OCI-LY1 (cell line): ENCODE measurements at regions not wholly inside any gene's neighbourhood (a gene's known extent, or its start where the extent isn't known, plus 50 kb on each side); places are given as distances from the start of the nearest gene placed in this dataset.

Experiments
- H2AFZ ChIP-seq: fragments of 200-600 bp; sonication (generic), shearing (Covaris generic); 2 replicates; pipeline ENCODE4 v1.6.0; 2014; ENCODE audit warnings: antibody characterized with exemption, mild to moderate bottlenecking, low read length
- H3F3A ChIP-seq: fragments of 200-600 bp; sonication (generic), shearing (Covaris generic); 2 replicates; pipeline ENCODE4 v1.6.0; 2014; ENCODE audit warnings: mild to moderate bottlenecking, antibody characterized with exemption, low read length, moderate library complexity; ENCODE audit not compliant: insufficient read depth
- H3K27ac ChIP-seq: fragments of 200-600 bp; sonication (generic); 2 replicates; pipeline ENCODE4 v1.5.1; 2014; ENCODE audit warnings: low read length, mixed run types, mild to moderate bottlenecking, low read depth; ENCODE audit not compliant: poor library complexity, severe bottlenecking
- H3K27me3 ChIP-seq: fragments of 200-600 bp; sonication (generic); 2 replicates; pipeline ENCODE4 v1.6.0; 2014; ENCODE audit warnings: antibody characterized with exemption, mild to moderate bottlenecking, low read length, moderate library complexity; ENCODE audit not compliant: insufficient read depth
- H3K36me3 ChIP-seq: fragments of 200-600 bp; sonication (generic); 2 replicates; pipeline ENCODE4 v1.6.1; 2014; ENCODE audit warnings: mild to moderate bottlenecking, antibody characterized with exemption, low read length, moderate library complexity, mixed read lengths; ENCODE audit not compliant: insufficient read depth
- H3K4me1 ChIP-seq: fragments of 200-600 bp; sonication (generic); 2 replicates; pipeline ENCODE4 v1.5.1; 2014; ENCODE audit warnings: mild to moderate bottlenecking, low read length, moderate library complexity; ENCODE audit not compliant: insufficient read depth, severe bottlenecking
- H3K4me2 ChIP-seq: fragments of 200-600 bp; sonication (generic), shearing (Covaris generic); 2 replicates; pipeline ENCODE4 v1.6.1; 2014; ENCODE audit warnings: low read length
- H3K4me3 ChIP-seq: fragments of 200-600 bp; sonication (generic); 2 replicates; pipeline ENCODE4 v1.5.1; 2014; ENCODE audit warnings: low read length, low read depth, mild to moderate bottlenecking, mixed read lengths; ENCODE audit not compliant: poor library complexity, severe bottlenecking
- H3K79me2 ChIP-seq: fragments of 200-600 bp; shearing (Covaris generic); 2 replicates; pipeline ENCODE4 v1.6.1; 2016; ENCODE audit warnings: mixed run types, low read length, mixed read lengths; ENCODE audit not compliant: insufficient read depth
- H3K9ac ChIP-seq: fragments of 200-600 bp; sonication (generic), shearing (Covaris generic); 2 replicates; pipeline ENCODE4 v1.6.1; 2014; ENCODE audit warnings: mild to moderate bottlenecking, low read length, mixed read lengths
- H3K9me2 ChIP-seq: fragments of 200-600 bp; sonication (generic), shearing (Covaris generic); 2 replicates; pipeline ENCODE4 v1.6.1; 2014; ENCODE audit warnings: low read depth, mild to moderate bottlenecking, low read length, mixed read lengths
- H3K9me3 ChIP-seq: fragments of 200-600 bp; shearing (Covaris generic); 2 replicates; pipeline ENCODE4 v1.6.1; 2014; ENCODE audit warnings: low read length, mixed read lengths
- H4K20me1 ChIP-seq: fragments of 200-600 bp; sonication (generic), shearing (Covaris generic); 2 replicates; pipeline ENCODE4 v1.6.0; 2016; ENCODE audit warnings: mild to moderate bottlenecking, low read length; ENCODE audit not compliant: insufficient read depth
- EZH2 ChIP-seq: fragments of 200-600 bp; sonication (generic), shearing (Covaris generic); IDR thresholded peaks from 2 replicates; pipeline ENCODE4 v1.8.0; 2017; ENCODE audit warnings: borderline replicate concordance, mixed run types, mild to moderate bottlenecking, antibody characterized with exemption, low read length, moderate library complexity, mixed read lengths
- TF ChIP-seq, protein P1 (sequence below): fragments of 200-600 bp; sonication (generic), shearing (Covaris generic); IDR thresholded peaks from 2 replicates; pipeline ENCODE4 v1.5.1; 2017; ENCODE audit warnings: mild to moderate bottlenecking, antibody characterized with exemption, low read length, moderate library complexity, mixed read lengths

DNA sequence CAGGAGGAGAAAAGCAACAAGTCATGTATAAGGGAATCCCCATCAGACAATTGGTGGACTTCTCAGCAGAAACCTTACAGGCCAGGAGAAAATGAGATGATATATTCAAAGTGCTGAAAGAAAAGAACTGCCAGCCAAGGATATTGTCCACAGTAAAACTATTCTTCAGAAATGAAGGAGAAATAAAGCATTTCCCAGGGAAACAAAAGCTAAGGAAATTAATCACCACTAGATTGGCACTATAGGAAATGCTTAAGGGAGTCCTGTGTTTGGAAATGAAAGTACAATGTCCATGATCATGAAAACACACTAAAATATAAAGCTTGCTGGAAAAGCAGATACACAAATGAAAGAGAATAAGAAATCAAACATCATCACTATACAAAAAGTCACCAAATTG is 282.0 kb downstream of the BLID start:
- H3K27ac ChIP-seq, result no peak overlapping the region
- H3F3A ChIP-seq, result no peaks in the 10 kb centered on the region
- no peak overlapping the region for H3K4me2 ChIP-seq

DNA sequence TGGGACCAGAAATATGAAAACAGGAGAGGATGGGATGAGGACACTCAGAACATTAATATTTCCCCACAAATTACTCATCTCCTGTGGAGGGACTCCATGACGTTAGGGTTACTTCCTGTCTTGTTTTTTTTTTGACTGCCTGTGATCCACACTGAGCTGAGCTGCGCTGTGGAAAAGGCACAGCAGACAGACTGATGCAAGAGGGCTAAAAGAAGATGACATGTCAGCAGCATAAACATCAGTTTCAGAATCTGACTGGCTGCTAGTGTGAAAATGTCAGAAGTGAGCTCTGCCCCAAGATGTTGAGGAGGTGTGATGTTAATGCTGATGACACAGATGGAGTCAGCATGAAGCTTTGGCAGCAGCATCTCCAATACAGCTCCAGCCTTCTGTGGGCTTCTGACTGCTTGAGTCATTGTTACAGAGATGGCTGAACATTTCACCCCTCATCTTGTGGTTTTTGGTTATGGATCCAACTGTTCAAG is 286.8 kb downstream of the BLID start:
- Histone ChIP-seq H3K79me2 (no peaks in the 10 kb centered on the region), H3K27me3 (no peaks in the 10 kb centered on the region), H3K27ac (no peak overlapping the region), H3K9me3 (no peaks in the 10 kb centered on the region), H2AFZ (no peak overlapping the region), H4K20me1 (no peaks in the 10 kb centered on the region), H3K4me2 (no peak overlapping the region), H3F3A (no peaks in the 10 kb centered on the region), H3K4me3 (no peak overlapping the region), H3K9ac (no peak overlapping the region), H3K36me3 (no peaks in the 10 kb centered on the region), H3K9me2 (no peaks in the 10 kb centered on the region), H3K4me1 (no peaks in the 10 kb centered on the region)
- TF ChIP-seq EZH2, result no peak
- TF ChIP-seq, protein P1, sequence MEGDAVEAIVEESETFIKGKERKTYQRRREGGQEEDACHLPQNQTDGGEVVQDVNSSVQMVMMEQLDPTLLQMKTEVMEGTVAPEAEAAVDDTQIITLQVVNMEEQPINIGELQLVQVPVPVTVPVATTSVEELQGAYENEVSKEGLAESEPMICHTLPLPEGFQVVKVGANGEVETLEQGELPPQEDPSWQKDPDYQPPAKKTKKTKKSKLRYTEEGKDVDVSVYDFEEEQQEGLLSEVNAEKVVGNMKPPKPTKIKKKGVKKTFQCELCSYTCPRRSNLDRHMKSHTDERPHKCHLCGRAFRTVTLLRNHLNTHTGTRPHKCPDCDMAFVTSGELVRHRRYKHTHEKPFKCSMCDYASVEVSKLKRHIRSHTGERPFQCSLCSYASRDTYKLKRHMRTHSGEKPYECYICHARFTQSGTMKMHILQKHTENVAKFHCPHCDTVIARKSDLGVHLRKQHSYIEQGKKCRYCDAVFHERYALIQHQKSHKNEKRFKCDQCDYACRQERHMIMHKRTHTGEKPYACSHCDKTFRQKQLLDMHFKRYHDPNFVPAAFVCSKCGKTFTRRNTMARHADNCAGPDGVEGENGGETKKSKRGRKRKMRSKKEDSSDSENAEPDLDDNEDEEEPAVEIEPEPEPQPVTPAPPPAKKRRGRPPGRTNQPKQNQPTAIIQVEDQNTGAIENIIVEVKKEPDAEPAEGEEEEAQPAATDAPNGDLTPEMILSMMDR, result no peak

More for the DNA sequence above, 282.0 kb downstream of the BLID start:
- no peak overlapping the region for H3K4me3 ChIP-seq
- no peak overlapping the region for H2AFZ ChIP-seq
- H3K79me2 ChIP-seq, result no peaks in the 10 kb centered on the region
- H3K9me3 ChIP-seq, result no peaks in the 10 kb centered on the region
- no peak overlapping the region for H3K9ac ChIP-seq
- H3K36me3 ChIP-seq, result no peaks in the 10 kb centered on the region
- H3K27me3 ChIP-seq, result no peaks in the 10 kb centered on the region
- no peaks in the 10 kb centered on the region for H3K9me2 ChIP-seq
- H3K4me1 ChIP-seq, result no peaks in the 10 kb centered on the region
- no peak for TF ChIP-seq EZH2
- TF ChIP-seq, protein P1, result no peak
- no peaks in the 10 kb centered on the region for H4K20me1 ChIP-seq

GRCh38 chr11:121814962-121815361 is 301.1 kb downstream of the BLID start:
- TF ChIP-seq, protein P1, result no peak
- TF ChIP-seq EZH2, result no peak
- no peak overlapping the region for H3K4me3 ChIP-seq
- H3K4me1 ChIP-seq, result no peaks in the 10 kb centered on the region
- H3K9ac ChIP-seq, result no peak overlapping the region
- no peak overlapping the region for H2AFZ ChIP-seq
- H3K79me2 ChIP-seq, result no peaks in the 10 kb centered on the region
- H3K27me3 ChIP-seq, result no peaks in the 10 kb centered on the region
- no peaks in the 10 kb centered on the region for H3K9me2 ChIP-seq
- no peaks in the 10 kb centered on the region for H3K9me3 ChIP-seq
- no peaks in the 10 kb centered on the region for H3K36me3 ChIP-seq
- no peak overlapping the region for H3K4me2 ChIP-seq
- H4K20me1 ChIP-seq, result no peaks in the 10 kb centered on the region
- H3K27ac ChIP-seq, result no peak overlapping the region
- H3F3A ChIP-seq, result no peaks in the 10 kb centered on the region
